ENCODE measurements at regions not wholly inside any gene's neighbourhood (a gene's known extent, or its start where the extent isn't known, plus 50 kb on each side); places are given as distances from the start of the nearest gene placed in this dataset.

DNA sequence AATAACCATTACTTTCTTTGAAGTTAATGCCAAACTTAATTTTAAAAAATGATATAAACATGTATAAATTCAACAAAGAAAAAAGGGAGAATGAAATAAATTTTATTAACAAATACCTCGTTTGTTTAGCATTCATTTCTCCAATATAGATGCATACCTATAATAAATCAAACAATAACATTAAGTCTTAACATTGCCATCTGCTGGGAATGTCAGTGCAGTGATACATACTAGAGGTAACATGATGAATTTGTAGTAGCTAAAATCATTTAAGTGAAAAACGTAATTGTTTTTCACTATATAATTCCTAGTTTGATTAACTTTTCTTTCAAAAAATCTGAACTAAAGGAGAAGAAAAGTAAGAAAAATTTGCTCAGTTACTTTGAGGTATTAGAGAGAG, 340.2 kb upstream of the CBLB start:
- no peak for DNase-seq (ENCODE audit: low read depth, low spot score)
- no peaks in the 10 kb centered on the region for H3K36me3 ChIP-seq (ENCODE audit: insufficient read depth, insufficient read length, low read length)
- H3K4me3 ChIP-seq (ENCODE audit: insufficient read length, low read depth) = no peak overlapping the region
- no peaks in the 10 kb centered on the region for H3K4me1 ChIP-seq (ENCODE audit: insufficient read depth, insufficient read length)
- no peaks in the 10 kb centered on the region for H3K27me3 ChIP-seq (ENCODE audit: insufficient read depth, insufficient read length)
- no peak overlapping the region for H3K9ac ChIP-seq (ENCODE audit: insufficient read length, low read depth)
- no peaks in the 10 kb centered on the region for H3K9me3 ChIP-seq (ENCODE audit: insufficient read depth, low read length)
- TF ChIP-seq ZNF274 (IDR thresholded peaks at IDR 0.05; ENCODE audit: low read depth, low read length) (no peak), SUZ12 (IDR thresholded peaks at IDR 0.05; ENCODE audit: extremely low read depth, insufficient read depth, insufficient read length) (no peak), YY1 (IDR thresholded peaks at IDR 0.05; ENCODE audit: insufficient read depth, insufficient read length) (no peak)

DNA sequence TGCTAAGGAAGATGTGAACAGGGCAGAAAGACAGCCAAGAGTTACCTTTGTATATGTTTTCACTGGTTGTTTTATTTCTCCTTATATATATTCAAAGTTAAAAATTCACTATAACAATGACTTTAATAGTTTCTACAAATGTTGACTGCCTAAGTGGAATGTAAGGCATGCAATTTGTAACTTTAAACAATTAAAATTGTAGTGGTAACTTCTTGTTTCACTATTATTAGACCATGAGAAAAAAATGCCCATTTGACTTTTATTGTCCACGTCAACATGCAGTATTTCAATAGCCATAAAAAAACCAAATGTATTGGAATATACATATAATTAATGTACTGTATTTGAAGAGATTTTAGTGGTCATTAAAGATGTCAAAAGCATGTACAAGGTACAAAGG, 340.7 kb upstream of the CBLB start:
- no peak overlapping the region for H3K4me3 ChIP-seq (ENCODE audit: insufficient read length, low read depth)
- no peak overlapping the region for H3K9ac ChIP-seq (ENCODE audit: insufficient read length, low read depth)
- TF ChIP-seq SUZ12 (IDR thresholded peaks at IDR 0.05; ENCODE audit: extremely low read depth, insufficient read depth, insufficient read length) (no peak), YY1 (IDR thresholded peaks at IDR 0.05; ENCODE audit: insufficient read depth, insufficient read length) (no peak), ZNF274 (IDR thresholded peaks at IDR 0.05; ENCODE audit: low read depth, low read length) (no peak)
- no peaks in the 10 kb centered on the region for H3K4me1 ChIP-seq (ENCODE audit: insufficient read depth, insufficient read length)
- H3K27me3 ChIP-seq (ENCODE audit: insufficient read depth, insufficient read length) = no peaks in the 10 kb centered on the region
- no peak for DNase-seq (ENCODE audit: low read depth, low spot score)
- no peaks in the 10 kb centered on the region for H3K36me3 ChIP-seq (ENCODE audit: insufficient read depth, insufficient read length, low read length)
- H3K9me3 ChIP-seq (ENCODE audit: insufficient read depth, low read length) = no peaks in the 10 kb centered on the region

DNA sequence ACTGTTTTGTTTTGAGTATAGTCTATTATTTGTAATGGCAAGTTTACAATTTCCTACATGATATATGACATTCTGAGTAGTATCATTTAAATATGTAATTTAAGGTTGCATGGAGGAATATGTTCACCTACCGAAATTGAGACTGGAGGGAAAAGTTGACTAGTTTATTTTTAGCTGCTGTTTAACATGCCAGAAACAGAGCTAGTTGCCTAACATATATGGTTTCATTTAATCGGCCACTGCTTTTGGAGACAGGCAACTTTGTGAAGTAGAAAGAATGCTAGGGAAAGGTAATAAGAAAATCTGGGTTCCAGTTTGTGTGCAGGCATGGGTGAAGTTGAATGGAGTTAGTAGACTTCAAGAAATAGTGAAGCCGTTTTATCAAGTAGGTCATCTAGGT, 342.1 kb upstream of the CBLB start:
- Histone ChIP-seq H3K9ac (ENCODE audit: insufficient read length, low read depth) (no peak overlapping the region), H3K4me1 (ENCODE audit: insufficient read depth, insufficient read length) (no peaks in the 10 kb centered on the region), H3K4me3 (ENCODE audit: insufficient read length, low read depth) (no peak overlapping the region), H3K27me3 (ENCODE audit: insufficient read depth, insufficient read length) (no peaks in the 10 kb centered on the region), H3K36me3 (ENCODE audit: insufficient read depth, insufficient read length, low read length) (no peaks in the 10 kb centered on the region), H3K9me3 (ENCODE audit: insufficient read depth, low read length) (0 out of 2 replicates have a peak, but pooled peaks cover 4% of the 10 kb centered on the region)
- no peak for TF ChIP-seq ZNF274 (IDR thresholded peaks at IDR 0.05; ENCODE audit: low read depth, low read length)
- TF ChIP-seq SUZ12 (IDR thresholded peaks at IDR 0.05; ENCODE audit: extremely low read depth, insufficient read depth, insufficient read length) = no peak
- TF ChIP-seq YY1 (IDR thresholded peaks at IDR 0.05; ENCODE audit: insufficient read depth, insufficient read length) = no peak
- DNase-seq (ENCODE audit: low read depth, low spot score) = no peak

DNA sequence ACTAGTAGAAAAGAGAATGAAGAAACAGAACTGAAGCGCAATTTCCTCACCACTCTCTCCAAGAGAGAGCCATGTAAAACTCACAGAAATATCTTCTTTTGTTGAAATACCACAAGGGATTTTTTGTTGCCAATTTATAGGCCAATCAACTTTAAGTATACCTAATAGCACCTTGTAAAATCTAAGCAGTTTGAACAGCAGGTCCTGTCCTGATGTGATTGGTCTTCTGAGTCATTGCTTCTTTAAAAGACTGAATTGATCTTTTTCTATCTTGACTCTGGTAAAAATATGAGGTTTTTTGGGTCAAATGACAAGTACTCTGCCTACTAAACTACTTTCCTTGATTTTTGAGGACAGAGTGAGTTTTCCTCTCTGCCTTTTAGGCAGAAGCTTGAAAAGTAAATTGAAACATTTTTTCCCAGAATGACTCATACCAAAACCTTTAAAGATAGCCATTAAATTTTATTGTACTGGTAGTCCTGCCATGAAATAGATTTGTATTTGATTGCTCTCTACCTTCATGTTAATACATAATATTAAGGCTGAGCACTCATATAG, 343.9 kb upstream of the CBLB start:
- Histone ChIP-seq H3K4me3 (ENCODE audit: insufficient read length, low read depth) (no peak overlapping the region), H3K36me3 (ENCODE audit: insufficient read depth, insufficient read length, low read length) (no peaks in the 10 kb centered on the region), H3K9ac (ENCODE audit: insufficient read length, low read depth) (no peak overlapping the region), H3K4me1 (ENCODE audit: insufficient read depth, insufficient read length) (no peaks in the 10 kb centered on the region), H3K9me3 (ENCODE audit: insufficient read depth, low read length) (0 out of 2 replicates have a peak, but pooled peaks cover 4% of the 10 kb centered on the region), H3K27me3 (ENCODE audit: insufficient read depth, insufficient read length) (no peaks in the 10 kb centered on the region)
- no peak for DNase-seq (ENCODE audit: low read depth, low spot score)
- TF ChIP-seq YY1 (IDR thresholded peaks at IDR 0.05; ENCODE audit: insufficient read depth, insufficient read length) (no peak), ZNF274 (IDR thresholded peaks at IDR 0.05; ENCODE audit: low read depth, low read length) (no peak), SUZ12 (IDR thresholded peaks at IDR 0.05; ENCODE audit: extremely low read depth, insufficient read depth, insufficient read length) (no peak)

DNA sequence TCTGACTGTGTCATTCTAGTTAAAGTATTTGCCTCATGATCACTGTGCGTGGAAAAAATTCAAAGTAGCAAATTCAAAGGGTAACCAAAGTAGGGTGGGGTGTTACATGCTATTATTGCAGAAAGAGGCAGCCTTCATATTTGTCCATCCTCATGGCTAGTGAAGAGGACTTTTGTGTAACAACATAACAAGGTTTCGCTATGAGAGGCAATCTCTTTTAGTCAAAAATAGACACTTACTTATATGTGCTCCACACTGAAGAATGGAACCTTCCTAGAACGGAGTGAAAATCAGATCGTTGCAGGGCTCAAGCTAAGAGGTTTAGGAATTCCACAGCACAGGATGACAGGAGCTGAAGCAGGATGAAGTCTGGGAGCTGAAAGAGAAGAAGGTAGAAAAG, 345.1 kb upstream of the CBLB start:
- Histone ChIP-seq H3K4me3 (ENCODE audit: insufficient read length, low read depth) (no peak overlapping the region), H3K9me3 (ENCODE audit: insufficient read depth, low read length) (0 out of 2 replicates have a peak, but pooled peaks cover 4% of the 10 kb centered on the region), H3K9ac (ENCODE audit: insufficient read length, low read depth) (no peak overlapping the region), H3K36me3 (ENCODE audit: insufficient read depth, insufficient read length, low read length) (no peaks in the 10 kb centered on the region), H3K27me3 (ENCODE audit: insufficient read depth, insufficient read length) (no peaks in the 10 kb centered on the region), H3K4me1 (ENCODE audit: insufficient read depth, insufficient read length) (no peaks in the 10 kb centered on the region)
- no peak for DNase-seq (ENCODE audit: low read depth, low spot score)
- TF ChIP-seq ZNF274 (IDR thresholded peaks at IDR 0.05; ENCODE audit: low read depth, low read length) (no peak), YY1 (IDR thresholded peaks at IDR 0.05; ENCODE audit: insufficient read depth, insufficient read length) (no peak), SUZ12 (IDR thresholded peaks at IDR 0.05; ENCODE audit: extremely low read depth, insufficient read depth, insufficient read length) (no peak)

DNA sequence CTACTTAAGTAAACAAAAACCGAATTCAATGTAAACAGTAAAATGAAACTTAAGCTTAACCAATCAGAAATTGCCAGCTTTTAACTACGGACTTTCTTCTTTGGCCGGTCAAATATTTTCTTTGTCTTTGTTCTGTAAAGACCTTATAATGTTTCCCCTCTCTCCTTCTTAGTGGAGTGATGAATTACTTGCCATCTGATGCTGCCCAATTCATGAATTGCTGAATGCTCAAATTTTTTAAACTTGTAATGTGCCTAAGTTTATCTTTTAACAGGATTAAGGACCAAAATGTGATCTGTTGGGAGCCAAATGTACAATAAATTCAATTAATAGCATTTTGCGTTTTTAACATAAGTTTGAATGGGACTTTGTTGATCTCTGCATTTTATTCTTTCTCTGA, 345.8 kb upstream of the CBLB start:
- Histone ChIP-seq H3K4me1 (ENCODE audit: insufficient read depth, insufficient read length) (no peaks in the 10 kb centered on the region), H3K9ac (ENCODE audit: insufficient read length, low read depth) (no peak overlapping the region), H3K27me3 (ENCODE audit: insufficient read depth, insufficient read length) (no peaks in the 10 kb centered on the region), H3K4me3 (ENCODE audit: insufficient read length, low read depth) (no peak overlapping the region), H3K36me3 (ENCODE audit: insufficient read depth, insufficient read length, low read length) (no peaks in the 10 kb centered on the region), H3K9me3 (ENCODE audit: insufficient read depth, low read length) (0 out of 2 replicates have a peak, but pooled peaks cover 4% of the 10 kb centered on the region)
- DNase-seq (ENCODE audit: low read depth, low spot score) = no peak
- TF ChIP-seq YY1 (IDR thresholded peaks at IDR 0.05; ENCODE audit: insufficient read depth, insufficient read length) (no peak), SUZ12 (IDR thresholded peaks at IDR 0.05; ENCODE audit: extremely low read depth, insufficient read depth, insufficient read length) (no peak), ZNF274 (IDR thresholded peaks at IDR 0.05; ENCODE audit: low read depth, low read length) (no peak)

DNA sequence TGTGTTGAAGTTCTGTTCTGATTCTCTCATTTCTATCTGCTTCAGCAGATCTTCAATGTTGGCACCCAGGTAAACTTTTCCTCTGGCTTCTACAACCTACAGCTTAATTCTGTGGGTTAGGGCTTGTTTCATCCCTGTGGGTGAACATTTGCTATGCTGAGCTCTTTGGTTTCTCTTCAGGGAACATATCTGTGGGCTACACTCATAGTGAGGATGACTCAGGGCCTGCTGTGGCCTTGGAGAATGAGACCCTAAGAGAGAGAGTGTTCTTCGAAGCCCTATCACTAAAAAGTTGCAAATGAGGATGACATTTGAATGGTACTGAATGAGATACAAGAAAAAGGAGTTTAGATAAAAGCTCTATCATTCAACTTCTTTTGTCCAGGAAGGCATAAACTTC, 346.2 kb upstream of the CBLB start:
- no peak for TF ChIP-seq ZNF274 (IDR thresholded peaks at IDR 0.05; ENCODE audit: low read depth, low read length)
- no peak for TF ChIP-seq SUZ12 (IDR thresholded peaks at IDR 0.05; ENCODE audit: extremely low read depth, insufficient read depth, insufficient read length)
- Histone ChIP-seq H3K9me3 (ENCODE audit: insufficient read depth, low read length) (0 out of 2 replicates have a peak, but pooled peaks cover 4% of the 10 kb centered on the region), H3K27me3 (ENCODE audit: insufficient read depth, insufficient read length) (no peaks in the 10 kb centered on the region), H3K4me3 (ENCODE audit: insufficient read length, low read depth) (no peak overlapping the region), H3K9ac (ENCODE audit: insufficient read length, low read depth) (no peak overlapping the region), H3K4me1 (ENCODE audit: insufficient read depth, insufficient read length) (no peaks in the 10 kb centered on the region), H3K36me3 (ENCODE audit: insufficient read depth, insufficient read length, low read length) (no peaks in the 10 kb centered on the region)
- no peak for DNase-seq (ENCODE audit: low read depth, low spot score)
